HEK293 (cell line): ENCODE measurements at regions not wholly inside any gene's neighbourhood (a gene's known extent, or its start where the extent isn't known, plus 50 kb on each side); places are given as distances from the start of the nearest gene placed in this dataset.
"Not testable (repeated sequence)": the region's sequence is repeated elsewhere in the genome, so short reads cannot be mapped to it uniquely, and the experiment has no call there.

Experiments
- TCF7L2 ChIP-seq: IDR thresholded peaks from 2 replicates; pipeline ENCODE4 v1.6.1; 2011; ENCODE audit warnings: low read depth, mild to moderate bottlenecking, inconsistent platforms, low read length, moderate library complexity, borderline replicate concordance
- ZBTB8A ChIP-seq: fragments of 450-650 bp; formaldehyde crosslinking; IDR thresholded peaks from 2 replicates; pipeline ENCODE4 v1.5.1; 2016; ENCODE audit warnings: missing biosample characterization, missing genetic modification characterization
- ZNF223 ChIP-seq: fragments of 450-650 bp; formaldehyde crosslinking; IDR thresholded peaks from 2 replicates; pipeline ENCODE4 v1.5.1; 2016; ENCODE audit warnings: missing biosample characterization, missing genetic modification characterization
- TF ChIP-seq, protein P1 (sequence below): fragments of 450-650 bp; formaldehyde crosslinking; IDR thresholded peaks from 2 replicates; pipeline ENCODE4 v1.5.1; 2016; ENCODE audit warnings: missing biosample characterization, missing genetic modification characterization
- TF ChIP-seq, protein P2 (sequence below): fragments of 450-650 bp; formaldehyde crosslinking; IDR thresholded peaks from 2 replicates; pipeline ENCODE4 v1.5.1; 2016; ENCODE audit warnings: missing biosample characterization, missing genetic modification characterization
- TF ChIP-seq, protein P3 (sequence below): fragments of 450-650 bp; formaldehyde crosslinking; IDR thresholded peaks from 2 replicates; pipeline ENCODE4 v1.5.1; 2016; ENCODE audit warnings: missing biosample characterization, missing genetic modification characterization

DNA sequence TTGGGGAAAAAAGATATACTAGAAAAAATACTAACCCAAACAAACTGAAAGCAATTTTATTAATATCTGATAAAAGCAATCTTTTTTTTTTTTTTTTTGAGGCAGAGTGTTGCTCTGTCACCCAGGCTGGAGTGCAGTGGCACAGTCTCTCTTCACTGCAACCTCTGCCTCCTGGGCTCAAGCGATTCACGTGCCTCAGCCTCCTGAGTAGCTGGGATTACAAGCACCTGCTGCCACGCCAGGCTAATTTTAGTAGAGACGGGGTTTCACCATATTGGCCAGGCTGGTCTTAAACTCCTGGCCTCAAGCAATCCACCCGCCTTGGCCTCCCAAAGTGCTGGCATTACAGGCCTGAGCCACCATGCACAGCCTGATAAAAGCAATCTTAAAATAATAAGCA lies 467.5 kb upstream of the TNC start:
- not testable (repeated sequence) for TF ChIP-seq ZNF223; TCF7L2; ZBTB8A (tag by site-specific recombination)
- TF ChIP-seq, protein P1, sequence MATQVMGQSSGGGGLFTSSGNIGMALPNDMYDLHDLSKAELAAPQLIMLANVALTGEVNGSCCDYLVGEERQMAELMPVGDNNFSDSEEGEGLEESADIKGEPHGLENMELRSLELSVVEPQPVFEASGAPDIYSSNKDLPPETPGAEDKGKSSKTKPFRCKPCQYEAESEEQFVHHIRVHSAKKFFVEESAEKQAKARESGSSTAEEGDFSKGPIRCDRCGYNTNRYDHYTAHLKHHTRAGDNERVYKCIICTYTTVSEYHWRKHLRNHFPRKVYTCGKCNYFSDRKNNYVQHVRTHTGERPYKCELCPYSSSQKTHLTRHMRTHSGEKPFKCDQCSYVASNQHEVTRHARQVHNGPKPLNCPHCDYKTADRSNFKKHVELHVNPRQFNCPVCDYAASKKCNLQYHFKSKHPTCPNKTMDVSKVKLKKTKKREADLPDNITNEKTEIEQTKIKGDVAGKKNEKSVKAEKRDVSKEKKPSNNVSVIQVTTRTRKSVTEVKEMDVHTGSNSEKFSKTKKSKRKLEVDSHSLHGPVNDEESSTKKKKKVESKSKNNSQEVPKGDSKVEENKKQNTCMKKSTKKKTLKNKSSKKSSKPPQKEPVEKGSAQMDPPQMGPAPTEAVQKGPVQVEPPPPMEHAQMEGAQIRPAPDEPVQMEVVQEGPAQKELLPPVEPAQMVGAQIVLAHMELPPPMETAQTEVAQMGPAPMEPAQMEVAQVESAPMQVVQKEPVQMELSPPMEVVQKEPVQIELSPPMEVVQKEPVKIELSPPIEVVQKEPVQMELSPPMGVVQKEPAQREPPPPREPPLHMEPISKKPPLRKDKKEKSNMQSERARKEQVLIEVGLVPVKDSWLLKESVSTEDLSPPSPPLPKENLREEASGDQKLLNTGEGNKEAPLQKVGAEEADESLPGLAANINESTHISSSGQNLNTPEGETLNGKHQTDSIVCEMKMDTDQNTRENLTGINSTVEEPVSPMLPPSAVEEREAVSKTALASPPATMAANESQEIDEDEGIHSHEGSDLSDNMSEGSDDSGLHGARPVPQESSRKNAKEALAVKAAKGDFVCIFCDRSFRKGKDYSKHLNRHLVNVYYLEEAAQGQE (tag by site-specific recombination) = not testable (repeated sequence)
- TF ChIP-seq, protein P2, sequence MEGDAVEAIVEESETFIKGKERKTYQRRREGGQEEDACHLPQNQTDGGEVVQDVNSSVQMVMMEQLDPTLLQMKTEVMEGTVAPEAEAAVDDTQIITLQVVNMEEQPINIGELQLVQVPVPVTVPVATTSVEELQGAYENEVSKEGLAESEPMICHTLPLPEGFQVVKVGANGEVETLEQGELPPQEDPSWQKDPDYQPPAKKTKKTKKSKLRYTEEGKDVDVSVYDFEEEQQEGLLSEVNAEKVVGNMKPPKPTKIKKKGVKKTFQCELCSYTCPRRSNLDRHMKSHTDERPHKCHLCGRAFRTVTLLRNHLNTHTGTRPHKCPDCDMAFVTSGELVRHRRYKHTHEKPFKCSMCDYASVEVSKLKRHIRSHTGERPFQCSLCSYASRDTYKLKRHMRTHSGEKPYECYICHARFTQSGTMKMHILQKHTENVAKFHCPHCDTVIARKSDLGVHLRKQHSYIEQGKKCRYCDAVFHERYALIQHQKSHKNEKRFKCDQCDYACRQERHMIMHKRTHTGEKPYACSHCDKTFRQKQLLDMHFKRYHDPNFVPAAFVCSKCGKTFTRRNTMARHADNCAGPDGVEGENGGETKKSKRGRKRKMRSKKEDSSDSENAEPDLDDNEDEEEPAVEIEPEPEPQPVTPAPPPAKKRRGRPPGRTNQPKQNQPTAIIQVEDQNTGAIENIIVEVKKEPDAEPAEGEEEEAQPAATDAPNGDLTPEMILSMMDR (tag by site-specific recombination) = not testable (repeated sequence)
- TF ChIP-seq, protein P3, sequence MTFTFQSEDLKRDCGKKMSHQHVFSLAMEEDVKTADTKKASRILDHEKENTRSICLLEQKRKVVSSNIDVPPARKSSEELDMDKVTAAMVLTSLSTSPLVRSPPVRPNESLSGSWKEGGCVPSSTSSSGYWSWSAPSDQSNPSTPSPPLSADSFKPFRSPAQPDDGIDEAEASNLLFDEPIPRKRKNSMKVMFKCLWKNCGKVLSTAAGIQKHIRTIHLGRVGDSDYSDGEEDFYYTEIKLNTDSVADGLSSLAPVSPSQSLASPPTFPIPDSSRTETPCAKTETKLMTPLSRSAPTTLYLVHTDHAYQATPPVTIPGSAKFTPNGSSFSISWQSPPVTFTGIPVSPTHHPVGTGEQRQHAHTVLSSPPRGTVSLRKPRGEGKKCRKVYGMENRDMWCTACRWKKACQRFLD (tag by site-specific recombination) = not testable (repeated sequence)
